AG09309 (cell line): ENCODE measurements at regions not wholly inside any gene's neighbourhood (a gene's known extent, or its start where the extent isn't known, plus 50 kb on each side); places are given as distances from the start of the nearest gene placed in this dataset.

Experiments used
- DNase-seq: peaks from one replicate; pipeline ENCODE4 v3.0.0-alpha.2; 2010; ENCODE audit warnings: low read depth
- H3K4me3 ChIP-seq: 2 replicates; pipeline ENCODE4 v1.5.1; 2011; ENCODE audit warnings: mild to moderate bottlenecking, low read depth, low read length, moderate library complexity; ENCODE audit not compliant: control insufficient read depth
- TF ChIP-seq, protein P1 (sequence below): IDR thresholded peaks from 2 replicates; pipeline ENCODE4 v1.5.1; 2011; ENCODE audit warnings: mild to moderate bottlenecking, low read depth, low read length, inconsistent platforms; ENCODE audit not compliant: insufficient read depth, control insufficient read depth; ENCODE audit errors: missing control alignments

- no peak overlapping the region for H3K4me3 ChIP-seq
- TF ChIP-seq, protein P1, sequence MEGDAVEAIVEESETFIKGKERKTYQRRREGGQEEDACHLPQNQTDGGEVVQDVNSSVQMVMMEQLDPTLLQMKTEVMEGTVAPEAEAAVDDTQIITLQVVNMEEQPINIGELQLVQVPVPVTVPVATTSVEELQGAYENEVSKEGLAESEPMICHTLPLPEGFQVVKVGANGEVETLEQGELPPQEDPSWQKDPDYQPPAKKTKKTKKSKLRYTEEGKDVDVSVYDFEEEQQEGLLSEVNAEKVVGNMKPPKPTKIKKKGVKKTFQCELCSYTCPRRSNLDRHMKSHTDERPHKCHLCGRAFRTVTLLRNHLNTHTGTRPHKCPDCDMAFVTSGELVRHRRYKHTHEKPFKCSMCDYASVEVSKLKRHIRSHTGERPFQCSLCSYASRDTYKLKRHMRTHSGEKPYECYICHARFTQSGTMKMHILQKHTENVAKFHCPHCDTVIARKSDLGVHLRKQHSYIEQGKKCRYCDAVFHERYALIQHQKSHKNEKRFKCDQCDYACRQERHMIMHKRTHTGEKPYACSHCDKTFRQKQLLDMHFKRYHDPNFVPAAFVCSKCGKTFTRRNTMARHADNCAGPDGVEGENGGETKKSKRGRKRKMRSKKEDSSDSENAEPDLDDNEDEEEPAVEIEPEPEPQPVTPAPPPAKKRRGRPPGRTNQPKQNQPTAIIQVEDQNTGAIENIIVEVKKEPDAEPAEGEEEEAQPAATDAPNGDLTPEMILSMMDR = no peak
Observed at GRCh38 chr4:33649471-33649870, 2594.8 kb downstream of the ARAP2 start.

GRCh38 chr4:33650036-33650435 lies 2594.3 kb downstream of the ARAP2 start:
- no peak for DNase-seq
- TF ChIP-seq, protein P1 = no peak
- no peak overlapping the region for H3K4me3 ChIP-seq

More at GRCh38 chr4:33649471-33649870, 2594.8 kb downstream of the ARAP2 start:
- DNase-seq = no peak

- TF ChIP-seq, protein P1 = no peak
- no peak for DNase-seq
- H3K4me3 ChIP-seq = no peak overlapping the region
Observed at GRCh38 chr4:33658971-33659370, 2585.3 kb downstream of the ARAP2 start.

DNA sequence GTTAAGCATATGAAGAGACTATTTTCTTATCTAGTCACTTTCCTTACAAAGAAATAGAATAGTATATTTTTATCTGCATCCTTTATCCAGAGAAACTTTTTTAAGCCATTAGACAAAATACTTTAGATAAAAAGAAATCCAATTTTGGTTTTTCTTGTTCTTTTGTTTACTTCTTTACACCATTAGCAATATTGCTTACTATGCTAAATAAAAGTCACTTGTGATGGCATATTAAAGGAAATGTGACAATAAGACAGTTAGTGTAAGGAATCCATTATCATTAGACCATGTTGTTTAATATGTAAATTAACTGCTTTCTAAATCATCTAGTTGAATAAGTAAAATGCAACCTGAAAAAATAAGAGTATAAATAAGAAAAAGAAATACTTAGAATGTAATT lies 2582.7 kb downstream of the ARAP2 start:
- TF ChIP-seq, protein P1 = no peak
- H3K4me3 ChIP-seq = no peak overlapping the region
- no peak for DNase-seq

GRCh38 chr4:33685939-33686338 lies 2558.4 kb downstream of the ARAP2 start:
- TF ChIP-seq, protein P1 = no peak
- no peak overlapping the region for H3K4me3 ChIP-seq
- no peak for DNase-seq

DNA sequence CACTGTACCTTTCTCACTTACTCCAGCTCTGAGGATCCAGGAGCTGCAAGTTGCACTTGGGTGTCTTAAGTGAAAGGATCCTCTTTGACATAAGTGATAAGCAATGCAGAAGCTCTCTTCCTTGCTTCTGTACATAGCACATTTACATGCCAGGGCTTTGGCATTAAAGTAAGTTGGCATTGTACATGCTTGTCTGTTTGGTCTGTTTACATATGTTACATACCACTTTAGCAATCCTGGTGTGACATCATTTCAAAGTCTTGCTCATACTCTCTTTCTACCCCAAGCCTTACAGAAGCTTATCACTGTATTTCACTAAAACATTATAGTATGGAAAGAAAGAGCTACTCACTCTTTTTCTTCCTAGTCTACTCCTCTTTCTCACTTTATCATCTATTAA lies 2548.3 kb downstream of the ARAP2 start:
- TF ChIP-seq, protein P1 = no peak
- no peak overlapping the region for H3K4me3 ChIP-seq
- no peak for DNase-seq

DNA sequence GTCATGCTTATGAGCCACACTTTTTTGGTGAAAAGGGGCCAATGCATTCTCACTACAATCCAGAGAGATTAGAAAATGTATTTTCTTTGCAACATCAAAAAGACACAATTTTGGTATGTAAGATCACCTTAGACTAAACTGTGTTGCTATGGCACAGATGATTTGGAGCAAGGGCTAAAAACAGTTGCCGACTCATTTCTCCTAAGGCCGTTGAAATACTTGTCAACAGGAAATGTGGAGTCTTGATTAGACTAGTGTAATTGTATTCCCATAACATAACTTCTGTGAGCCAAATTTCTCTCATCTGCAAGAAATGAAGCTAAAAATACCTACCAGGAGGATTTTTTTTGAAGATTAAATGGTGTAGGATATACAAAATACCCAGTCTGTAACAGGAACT lies 2547.7 kb downstream of the ARAP2 start:
- TF ChIP-seq, protein P1 = no peak
- no peak overlapping the region for H3K4me3 ChIP-seq
- DNase-seq = no peak
